PC-9 (cell line): ENCODE measurements at regions not wholly inside any gene's neighbourhood (a gene's known extent, or its start where the extent isn't known, plus 50 kb on each side); places are given as distances from the start of the nearest gene placed in this dataset.

ENCODE experiments used
- BruUV-seq: library from RNA; stranded (reverse); fragments of 400-500 nt; replicated peaks from 2 replicates; lab custom pipeline; 2021; lab: Mats Ljungman, UMichigan
- CTCF ChIA-PET: fragments of 300-600 bp; sonication (Branson Sonifier 250); formaldehyde crosslinking; loops from one replicate; lab custom pipeline; 2022; ENCODE audit warnings: antibody characterized with exemption; lab: Charles Lee
- POLR2A ChIA-PET: fragments of 300-600 bp; sonication (Branson Sonifier 250); formaldehyde crosslinking; loops from one replicate; lab custom pipeline; 2022; ENCODE audit warnings: antibody characterized with exemption; ENCODE audit not compliant: unreplicated experiment; lab: Charles Lee
- DNase-seq, 2 experiments: peaks; one replicate each; pipeline versions ENCODE4 v3.0.0 to v3.0.0-alpha.2; 2015 to 2022; ENCODE audit warnings: mixed read lengths in 1 of 2
- H2AFZ ChIP-seq: fragments of 200-600 bp; sonication (generic); 2 replicates; pipeline ENCODE4 v1.8.1; 2017; ENCODE audit warnings: antibody characterized with exemption
- H3F3A ChIP-seq: fragments of 200-600 bp; sonication (generic); 2 replicates; pipeline ENCODE4 v1.8.1; 2017; ENCODE audit warnings: antibody characterized with exemption, mild to moderate bottlenecking, low read depth; ENCODE audit not compliant: insufficient read depth
- H3K27ac ChIP-seq: fragments of 200-600 bp; sonication (generic); 2 replicates; pipeline ENCODE4 v1.6.1; 2016; ENCODE audit warnings: mixed run types
- H3K27me3 ChIP-seq: fragments of 200-600 bp; sonication (generic); 2 replicates; pipeline ENCODE4 v1.6.1; 2016; ENCODE audit warnings: low read depth, mixed run types; ENCODE audit not compliant: insufficient read depth
- H3K36me3 ChIP-seq: fragments of 200-600 bp; sonication (generic); 2 replicates; pipeline ENCODE4 v1.6.1; 2016; ENCODE audit warnings: low read depth, mixed run types
- H3K4me1 ChIP-seq: fragments of 200-600 bp; sonication (generic); replicated peaks from 2 replicates; pipeline ENCODE4 v1.6.1; 2016; ENCODE audit warnings: mixed run types; ENCODE audit not compliant: insufficient read depth
- H3K4me2 ChIP-seq: fragments of 200-600 bp; sonication (generic); 2 replicates; pipeline ENCODE4 v1.6.1; 2017; ENCODE audit warnings: mixed run types
- H3K4me3 ChIP-seq: fragments of 200-600 bp; sonication (generic); 2 replicates; pipeline ENCODE4 v1.6.1; 2016; ENCODE audit warnings: mixed run types
- H3K79me2 ChIP-seq: fragments of 200-600 bp; sonication (generic); 2 replicates; pipeline ENCODE4 v1.6.1; 2017; ENCODE audit warnings: low read depth, mixed run types
- H3K9me2 ChIP-seq: fragments of 200-600 bp; sonication (generic); 2 replicates; pipeline ENCODE4 v1.8.1; 2017; ENCODE audit warnings: mild to moderate bottlenecking; ENCODE audit not compliant: insufficient read depth
- H3K9me3 ChIP-seq: fragments of 200-600 bp; sonication (generic); 2 replicates; pipeline ENCODE4 v1.8.1; 2016; ENCODE audit warnings: low read depth; ENCODE audit not compliant: insufficient read depth
- H4K20me1 ChIP-seq: fragments of 200-600 bp; sonication (generic); 2 replicates; pipeline ENCODE4 v1.8.1; 2017; ENCODE audit not compliant: insufficient read depth
- EZH2 ChIP-seq: fragments of 200-600 bp; sonication (generic); IDR thresholded peaks from 2 replicates; pipeline ENCODE4 v1.8.0; 2017; ENCODE audit warnings: antibody characterized with exemption, low read depth
- intact Hi-C: fragments of 100-400 bp; cut with micrococcal nuclease; formaldehyde crosslinking; loops from one replicate; pipeline ENCODE4 v1.10.0; 2022; ENCODE audit not compliant: unreplicated experiment
- TF ChIP-seq, protein P1 (sequence below): fragments of 200-600 bp; sonication (generic); conservative IDR thresholded peaks from 2 replicates; pipeline ENCODE4 v1.6.1; 2017; ENCODE audit warnings: mixed run types, antibody characterized with exemption, mild to moderate bottlenecking, moderate library complexity

DNA sequence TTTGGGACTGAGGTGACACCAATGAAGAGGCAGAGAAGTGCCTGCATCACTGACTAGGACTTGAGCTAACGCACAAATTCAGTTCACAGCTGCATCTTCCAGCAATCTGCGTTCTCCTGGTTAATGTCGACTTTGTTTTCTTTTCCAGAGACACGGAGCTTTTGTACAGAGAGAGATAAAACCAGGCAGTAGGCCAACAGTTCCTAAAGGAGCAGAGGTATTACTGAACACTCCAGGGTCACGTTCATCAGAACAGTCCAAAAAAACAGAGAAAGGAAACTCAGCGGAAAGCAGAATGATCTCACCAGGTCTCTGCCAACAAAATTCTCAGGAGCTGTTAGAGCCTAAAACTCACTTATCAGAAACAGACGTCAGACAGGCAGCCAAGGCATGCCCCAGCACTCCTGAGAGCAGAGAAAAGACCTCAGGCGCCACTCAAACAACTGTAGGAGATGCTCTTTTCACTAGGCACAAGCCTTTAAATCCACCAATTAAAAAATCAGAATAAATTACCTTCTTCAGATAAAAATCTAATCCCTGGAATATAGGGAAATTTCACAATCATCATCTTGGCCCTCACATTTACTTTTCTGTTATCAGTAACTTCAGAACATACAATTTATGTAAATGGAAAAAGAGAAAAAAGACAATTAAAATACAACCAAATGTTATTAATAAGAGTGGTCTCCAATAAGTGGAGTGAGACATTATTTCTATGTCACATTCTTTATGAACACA, 95.9 kb upstream of the SPTBN1 start:
- H4K20me1 ChIP-seq = no peaks in the 10 kb centered on the region
- TF ChIP-seq, protein P1, sequence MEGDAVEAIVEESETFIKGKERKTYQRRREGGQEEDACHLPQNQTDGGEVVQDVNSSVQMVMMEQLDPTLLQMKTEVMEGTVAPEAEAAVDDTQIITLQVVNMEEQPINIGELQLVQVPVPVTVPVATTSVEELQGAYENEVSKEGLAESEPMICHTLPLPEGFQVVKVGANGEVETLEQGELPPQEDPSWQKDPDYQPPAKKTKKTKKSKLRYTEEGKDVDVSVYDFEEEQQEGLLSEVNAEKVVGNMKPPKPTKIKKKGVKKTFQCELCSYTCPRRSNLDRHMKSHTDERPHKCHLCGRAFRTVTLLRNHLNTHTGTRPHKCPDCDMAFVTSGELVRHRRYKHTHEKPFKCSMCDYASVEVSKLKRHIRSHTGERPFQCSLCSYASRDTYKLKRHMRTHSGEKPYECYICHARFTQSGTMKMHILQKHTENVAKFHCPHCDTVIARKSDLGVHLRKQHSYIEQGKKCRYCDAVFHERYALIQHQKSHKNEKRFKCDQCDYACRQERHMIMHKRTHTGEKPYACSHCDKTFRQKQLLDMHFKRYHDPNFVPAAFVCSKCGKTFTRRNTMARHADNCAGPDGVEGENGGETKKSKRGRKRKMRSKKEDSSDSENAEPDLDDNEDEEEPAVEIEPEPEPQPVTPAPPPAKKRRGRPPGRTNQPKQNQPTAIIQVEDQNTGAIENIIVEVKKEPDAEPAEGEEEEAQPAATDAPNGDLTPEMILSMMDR = no peak
- TF ChIP-seq EZH2 = no peak
- H3K9me3 ChIP-seq = no peaks in the 10 kb centered on the region; the same call in 1 of the 2 replicates
- CTCF ChIA-PET = no interaction called here
- 0 out of 2 replicates have a peak, but pooled peaks cover 5% of the 10 kb centered on the region for H3K9me2 ChIP-seq
- no peak for DNase-seq
- no peaks in the 10 kb centered on the region for H3K79me2 ChIP-seq
- no peak overlapping the region for H3K27ac ChIP-seq
- H3K4me3 ChIP-seq = no peak overlapping the region
- H3K36me3 ChIP-seq = no peaks in the 10 kb centered on the region
- intact Hi-C loops = no loop called here
- H3K4me1 ChIP-seq = no peaks in the 10 kb centered on the region
- BruUV-seq = no TSS peak
- H3K27me3 ChIP-seq = no peaks in the 10 kb centered on the region
- POLR2A ChIA-PET = no interaction called here
- no peaks in the 10 kb centered on the region for H3F3A ChIP-seq
- peak overlapping the region; percentile 13; the same call in 1 of the 2 replicates for H2AFZ ChIP-seq
- H3K4me2 ChIP-seq = no peak overlapping the region

DNA sequence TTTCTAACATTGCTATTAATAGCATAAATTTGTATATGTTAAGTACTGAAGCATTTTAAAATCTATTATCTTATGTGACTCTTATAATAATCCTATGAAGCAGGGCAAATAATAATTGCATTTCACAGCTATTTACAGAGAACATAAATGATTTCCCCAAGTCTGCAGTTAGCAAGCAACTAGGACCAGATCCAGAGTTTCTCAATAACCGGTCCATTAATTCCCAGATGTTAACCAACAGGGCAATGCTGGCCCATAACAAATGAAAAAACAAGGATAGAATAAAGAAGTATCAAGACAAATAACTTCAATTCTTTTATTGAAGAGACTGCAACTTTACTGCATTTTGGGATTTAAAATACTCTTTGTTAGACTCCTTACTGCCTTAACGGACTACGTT, 91.7 kb upstream of the SPTBN1 start:
- no peak overlapping the region for H3K4me3 ChIP-seq
- no peaks in the 10 kb centered on the region for H3K4me1 ChIP-seq
- no peaks in the 10 kb centered on the region for H4K20me1 ChIP-seq
- DNase-seq = no peak
- 0 out of 2 replicates have a peak, but pooled peaks cover 5% of the 10 kb centered on the region for H3K9me2 ChIP-seq
- no peak overlapping the region for H3K27ac ChIP-seq
- POLR2A ChIA-PET = no interaction called here
- H3F3A ChIP-seq = no peaks in the 10 kb centered on the region
- no peak overlapping the region for H3K4me2 ChIP-seq
- H3K79me2 ChIP-seq = no peaks in the 10 kb centered on the region
- no TSS peak for BruUV-seq
- no peaks in the 10 kb centered on the region for H3K27me3 ChIP-seq
- intact Hi-C loops = no loop called here
- no peaks in the 10 kb centered on the region for H3K36me3 ChIP-seq
- CTCF ChIA-PET = no interaction called here
- no peak overlapping the region for H2AFZ ChIP-seq
- no peak for TF ChIP-seq EZH2
- TF ChIP-seq, protein P1 = no peak
- peaks cover 35% of the 10 kb centered on the region; the same call in 1 of the 2 replicates for H3K9me3 ChIP-seq

DNA sequence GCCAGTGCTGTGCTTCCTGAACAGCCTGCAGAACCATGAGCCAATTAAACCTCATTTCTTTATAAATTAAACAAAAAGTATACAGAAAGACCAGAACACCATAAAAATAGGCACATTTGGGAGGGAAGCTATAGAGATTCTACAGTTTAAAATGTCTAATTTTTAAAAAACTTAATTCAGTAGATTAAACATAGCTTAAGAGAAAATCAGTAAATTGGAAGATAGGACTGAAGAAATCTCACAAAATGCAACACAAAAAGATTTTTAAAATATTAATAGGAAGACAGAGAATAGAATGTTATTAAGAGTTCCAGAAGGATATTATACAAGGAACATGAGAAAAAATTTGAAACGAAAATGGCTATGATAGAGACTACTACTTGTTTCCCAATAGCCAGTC, 90.5 kb upstream of the SPTBN1 start:
- BruUV-seq = no TSS peak
- Histone ChIP-seq H3K36me3 (no peaks in the 10 kb centered on the region), H3K9me3 (peaks cover 38% of the 10 kb centered on the region; the same call in 1 of the 2 replicates), H3K4me1 (no peaks in the 10 kb centered on the region), H3F3A (no peaks in the 10 kb centered on the region), H3K4me3 (no peak overlapping the region), H3K27me3 (no peaks in the 10 kb centered on the region), H3K4me2 (no peak overlapping the region), H3K27ac (no peak overlapping the region), H4K20me1 (no peaks in the 10 kb centered on the region), H3K9me2 (0 out of 2 replicates have a peak, but pooled peaks cover 5% of the 10 kb centered on the region), H3K79me2 (no peaks in the 10 kb centered on the region), H2AFZ (no peak overlapping the region)
- ChIA-PET CTCF (no interaction called here), POLR2A (interaction anchor here (0.5 kb wide), 1 partner anchor 250 kb away, joined by 3 read pairs; no protein-coding TSS in a partner anchor)
- intact Hi-C loops = no loop called here
- no peak for DNase-seq
- TF ChIP-seq, protein P1 = no peak
- no peak for TF ChIP-seq EZH2
